ENCODE measurements at regions not wholly inside any gene's neighbourhood (a gene's known extent, or its start where the extent isn't known, plus 50 kb on each side); places are given as distances from the start of the nearest gene placed in this dataset.

DNA sequence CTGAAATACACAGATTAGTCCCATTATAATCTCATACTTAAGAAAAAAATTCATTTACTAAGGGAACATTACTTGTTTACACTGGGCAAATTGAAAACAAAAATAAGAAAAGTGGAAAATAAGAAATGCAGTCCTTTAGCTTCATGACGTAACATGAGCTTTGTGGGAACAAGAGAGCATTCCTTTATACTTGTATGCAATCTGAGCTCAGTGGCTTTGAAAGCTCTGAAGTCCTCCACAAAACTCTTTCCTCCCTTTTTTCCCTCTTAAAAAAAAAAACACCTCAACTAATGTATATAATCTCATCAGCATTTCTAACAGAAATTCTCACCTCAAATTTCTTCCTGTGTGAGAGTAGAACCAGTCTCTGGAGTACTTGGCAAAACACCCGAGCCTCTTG is 76.9 kb upstream of the OTX2 start:
- Mint-ChIP-seq H3K9me3 (ENCODE audit: low read depth) (no peaks in the 10 kb centered on the region), H3K4me1 (ENCODE audit: low read depth) (no peaks in the 10 kb centered on the region), H3K4me3 (ENCODE audit: unreplicated experiment) (no peak overlapping the region), H3K27me3 (ENCODE audit: low read depth) (peaks cover 19% of the 10 kb centered on the region), H3K27ac (ENCODE audit: unreplicated experiment) (no peak overlapping the region), H3K36me3 (ENCODE audit: low read depth) (no peaks in the 10 kb centered on the region)
- DNase-seq (ENCODE audit: low spot score): no peak
- TF ChIP-seq, protein P1, sequence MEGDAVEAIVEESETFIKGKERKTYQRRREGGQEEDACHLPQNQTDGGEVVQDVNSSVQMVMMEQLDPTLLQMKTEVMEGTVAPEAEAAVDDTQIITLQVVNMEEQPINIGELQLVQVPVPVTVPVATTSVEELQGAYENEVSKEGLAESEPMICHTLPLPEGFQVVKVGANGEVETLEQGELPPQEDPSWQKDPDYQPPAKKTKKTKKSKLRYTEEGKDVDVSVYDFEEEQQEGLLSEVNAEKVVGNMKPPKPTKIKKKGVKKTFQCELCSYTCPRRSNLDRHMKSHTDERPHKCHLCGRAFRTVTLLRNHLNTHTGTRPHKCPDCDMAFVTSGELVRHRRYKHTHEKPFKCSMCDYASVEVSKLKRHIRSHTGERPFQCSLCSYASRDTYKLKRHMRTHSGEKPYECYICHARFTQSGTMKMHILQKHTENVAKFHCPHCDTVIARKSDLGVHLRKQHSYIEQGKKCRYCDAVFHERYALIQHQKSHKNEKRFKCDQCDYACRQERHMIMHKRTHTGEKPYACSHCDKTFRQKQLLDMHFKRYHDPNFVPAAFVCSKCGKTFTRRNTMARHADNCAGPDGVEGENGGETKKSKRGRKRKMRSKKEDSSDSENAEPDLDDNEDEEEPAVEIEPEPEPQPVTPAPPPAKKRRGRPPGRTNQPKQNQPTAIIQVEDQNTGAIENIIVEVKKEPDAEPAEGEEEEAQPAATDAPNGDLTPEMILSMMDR (IDR thresholded peaks at IDR 0.05): no peak

DNA sequence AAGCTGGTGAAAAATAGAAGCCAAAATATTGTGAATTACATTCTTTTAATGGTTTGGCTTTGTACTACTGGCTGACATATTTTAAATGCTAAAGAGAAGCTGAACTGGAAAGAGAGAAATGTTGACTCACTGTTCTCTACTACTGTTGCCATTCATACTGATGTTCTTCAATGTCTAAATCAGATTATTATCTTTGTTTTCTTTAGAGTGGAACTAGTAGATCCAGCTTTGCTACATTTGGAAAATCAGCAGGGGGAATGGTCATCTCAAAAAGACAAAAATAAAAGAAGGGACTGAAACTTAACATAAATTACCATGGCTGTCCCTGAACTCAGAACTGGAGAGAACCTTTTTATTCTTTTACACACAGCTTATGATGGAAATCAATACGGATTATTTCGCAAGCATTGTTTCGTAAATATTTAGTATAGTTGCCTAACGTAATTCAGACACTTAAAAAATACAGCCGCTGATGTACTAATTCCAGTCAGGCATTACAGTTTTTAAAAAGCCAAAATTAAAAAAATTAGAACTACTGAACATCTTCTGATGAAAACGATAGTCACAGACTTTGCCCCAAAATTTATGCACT is 76.3 kb upstream of the OTX2 start:
- Mint-ChIP-seq H3K4me3 (ENCODE audit: unreplicated experiment) (no peak overlapping the region), H3K9me3 (ENCODE audit: low read depth) (no peaks in the 10 kb centered on the region), H3K4me1 (ENCODE audit: low read depth) (no peaks in the 10 kb centered on the region), H3K36me3 (ENCODE audit: low read depth) (no peaks in the 10 kb centered on the region), H3K27ac (ENCODE audit: unreplicated experiment) (no peak overlapping the region), H3K27me3 (ENCODE audit: low read depth) (peaks cover 15% of the 10 kb centered on the region)
- DNase-seq (ENCODE audit: low spot score): no peak
- TF ChIP-seq, protein P1 (IDR thresholded peaks at IDR 0.05): no peak

DNA sequence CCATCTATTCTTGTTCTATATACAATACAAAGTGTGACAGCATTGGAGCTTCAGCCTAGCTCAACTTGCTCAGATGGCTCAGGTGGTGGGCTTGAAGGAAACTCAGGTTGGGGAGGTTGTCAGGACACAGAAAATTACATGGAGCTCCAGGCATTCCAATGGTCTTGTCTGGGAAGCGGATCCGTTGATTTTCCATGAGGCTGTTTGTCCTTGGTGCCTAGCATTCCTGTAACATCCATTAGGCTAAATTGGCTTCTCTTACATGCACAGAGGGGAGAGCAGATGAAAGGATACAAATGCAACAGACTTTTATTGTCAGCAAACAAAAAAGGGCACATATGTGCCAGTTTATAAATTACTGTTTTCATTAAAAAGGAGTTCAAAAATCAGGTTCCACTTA is 75.5 kb upstream of the OTX2 start:
- H3K27me3 Mint-ChIP-seq (ENCODE audit: low read depth): peaks cover 13% of the 10 kb centered on the region
- no peaks in the 10 kb centered on the region for H3K4me1 Mint-ChIP-seq (ENCODE audit: low read depth)
- no peak overlapping the region for H3K27ac Mint-ChIP-seq (ENCODE audit: unreplicated experiment)
- no peaks in the 10 kb centered on the region for H3K36me3 Mint-ChIP-seq (ENCODE audit: low read depth)
- H3K4me3 Mint-ChIP-seq (ENCODE audit: unreplicated experiment): no peak overlapping the region
- TF ChIP-seq, protein P1 (IDR thresholded peaks at IDR 0.05): no peak
- no peaks in the 10 kb centered on the region for H3K9me3 Mint-ChIP-seq (ENCODE audit: low read depth)
- DNase-seq (ENCODE audit: low spot score): no peak

DNA sequence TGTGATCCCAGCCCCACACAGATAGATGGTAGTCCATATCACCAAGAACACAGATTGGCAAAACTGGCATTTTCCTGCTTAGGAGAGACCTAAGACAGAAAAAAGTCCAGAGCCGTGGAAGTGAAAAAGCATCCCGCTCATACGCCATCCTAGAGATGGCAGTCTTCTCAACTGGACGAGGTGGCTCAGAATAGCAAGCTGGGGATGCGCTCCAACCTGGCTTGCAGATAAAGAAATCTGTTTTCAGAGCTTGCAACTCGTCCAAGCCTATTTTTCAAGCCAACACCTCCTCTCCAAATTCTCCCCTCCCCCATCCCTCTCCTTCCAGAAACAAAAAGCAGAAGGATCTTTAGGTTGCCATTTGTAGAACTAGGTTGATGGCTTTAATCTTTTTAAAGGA is 74.3 kb upstream of the OTX2 start:
- H3K27me3 Mint-ChIP-seq (ENCODE audit: low read depth): peaks cover 13% of the 10 kb centered on the region
- H3K4me3 Mint-ChIP-seq (ENCODE audit: unreplicated experiment): no peak overlapping the region
- H3K27ac Mint-ChIP-seq (ENCODE audit: unreplicated experiment): no peak overlapping the region
- no peaks in the 10 kb centered on the region for H3K4me1 Mint-ChIP-seq (ENCODE audit: low read depth)
- TF ChIP-seq, protein P1 (IDR thresholded peaks at IDR 0.05): no peak
- no peaks in the 10 kb centered on the region for H3K36me3 Mint-ChIP-seq (ENCODE audit: low read depth)
- no peak for DNase-seq (ENCODE audit: low spot score)
- H3K9me3 Mint-ChIP-seq (ENCODE audit: low read depth): peaks cover 2% of the 10 kb centered on the region

DNA sequence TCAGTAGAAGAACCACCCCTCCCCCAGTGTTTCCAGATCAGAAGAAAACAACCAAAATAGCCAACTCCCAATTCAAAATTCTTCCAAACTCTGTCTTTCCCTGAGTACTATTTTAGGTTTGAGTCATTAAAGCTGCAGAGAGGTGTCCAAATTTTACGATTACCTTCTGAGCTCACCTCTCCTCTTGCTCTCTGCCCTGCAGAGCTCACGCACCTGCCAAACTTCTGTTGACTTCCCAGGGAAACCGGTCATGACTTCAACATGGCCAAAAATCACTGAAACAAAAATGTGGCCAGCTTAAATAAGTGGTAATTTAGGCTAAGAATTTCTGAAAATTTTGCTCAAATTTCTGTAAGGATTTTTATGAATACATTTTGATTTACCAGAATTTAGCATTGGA is 70.9 kb upstream of the OTX2 start:
- peaks cover 2% of the 10 kb centered on the region for H3K27me3 Mint-ChIP-seq (ENCODE audit: low read depth)
- no peaks in the 10 kb centered on the region for H3K36me3 Mint-ChIP-seq (ENCODE audit: low read depth)
- peaks cover 2% of the 10 kb centered on the region for H3K9me3 Mint-ChIP-seq (ENCODE audit: low read depth)
- TF ChIP-seq, protein P1 (IDR thresholded peaks at IDR 0.05): no peak
- H3K4me1 Mint-ChIP-seq (ENCODE audit: low read depth): no peaks in the 10 kb centered on the region
- no peak for DNase-seq (ENCODE audit: low spot score)
- no peak overlapping the region for H3K27ac Mint-ChIP-seq (ENCODE audit: unreplicated experiment)
- H3K4me3 Mint-ChIP-seq (ENCODE audit: unreplicated experiment): no peak overlapping the region
